HG02798 (cell line): ENCODE measurements at regions not wholly inside any gene's neighbourhood (a gene's known extent, or its start where the extent isn't known, plus 50 kb on each side); places are given as distances from the start of the nearest gene placed in this dataset.

Experiments
- ATAC-seq: cut with Tn5 transposase; IDR thresholded peaks from one replicate; pipeline ENCODE4 v1.9.1; 2021; ENCODE audit warnings: mild to moderate bottlenecking; ENCODE audit not compliant: unreplicated experiment, poor library complexity

DNA sequence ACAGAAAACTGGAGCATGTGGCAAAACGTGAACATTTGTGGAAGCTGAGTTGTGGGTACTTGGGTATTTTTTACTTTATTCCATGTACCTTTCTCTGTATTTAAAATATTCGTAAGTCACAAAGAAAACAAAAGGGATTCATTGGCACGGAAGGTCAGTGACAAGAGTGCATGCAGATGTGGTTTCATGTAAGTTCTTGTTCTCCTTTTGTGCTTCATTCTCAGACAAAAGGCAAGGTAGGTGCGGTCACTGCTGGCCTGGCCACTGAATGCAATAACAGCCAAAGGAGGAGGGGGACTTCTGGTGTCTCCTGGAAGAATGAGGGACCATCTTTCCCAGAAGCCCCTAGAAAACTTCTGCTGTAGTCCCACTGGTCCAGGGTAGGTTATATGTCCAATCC, 200.0 kb upstream of the TOPAZ1 start:
- ATAC-seq = no peak

DNA sequence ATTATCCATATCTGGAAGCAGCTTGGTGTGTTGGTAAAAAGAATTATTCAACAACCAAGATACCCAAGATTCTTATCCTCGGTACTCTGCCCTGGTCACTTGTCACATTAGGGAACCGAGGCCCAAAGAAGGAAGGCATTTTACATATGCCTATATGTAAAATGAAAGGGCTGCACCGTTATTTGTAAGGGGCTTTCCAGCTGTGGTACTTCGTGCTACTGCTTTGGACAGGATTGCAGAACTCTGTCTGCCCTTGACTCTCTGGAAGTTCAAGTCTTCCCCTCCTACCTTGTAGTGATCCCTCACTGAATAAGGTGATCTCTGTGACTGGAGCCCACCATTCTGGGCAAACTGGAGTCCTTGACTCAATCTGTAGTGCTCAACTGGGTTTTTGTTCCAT, 198.9 kb upstream of the TOPAZ1 start:
- ATAC-seq = peak; percentile 31

DNA sequence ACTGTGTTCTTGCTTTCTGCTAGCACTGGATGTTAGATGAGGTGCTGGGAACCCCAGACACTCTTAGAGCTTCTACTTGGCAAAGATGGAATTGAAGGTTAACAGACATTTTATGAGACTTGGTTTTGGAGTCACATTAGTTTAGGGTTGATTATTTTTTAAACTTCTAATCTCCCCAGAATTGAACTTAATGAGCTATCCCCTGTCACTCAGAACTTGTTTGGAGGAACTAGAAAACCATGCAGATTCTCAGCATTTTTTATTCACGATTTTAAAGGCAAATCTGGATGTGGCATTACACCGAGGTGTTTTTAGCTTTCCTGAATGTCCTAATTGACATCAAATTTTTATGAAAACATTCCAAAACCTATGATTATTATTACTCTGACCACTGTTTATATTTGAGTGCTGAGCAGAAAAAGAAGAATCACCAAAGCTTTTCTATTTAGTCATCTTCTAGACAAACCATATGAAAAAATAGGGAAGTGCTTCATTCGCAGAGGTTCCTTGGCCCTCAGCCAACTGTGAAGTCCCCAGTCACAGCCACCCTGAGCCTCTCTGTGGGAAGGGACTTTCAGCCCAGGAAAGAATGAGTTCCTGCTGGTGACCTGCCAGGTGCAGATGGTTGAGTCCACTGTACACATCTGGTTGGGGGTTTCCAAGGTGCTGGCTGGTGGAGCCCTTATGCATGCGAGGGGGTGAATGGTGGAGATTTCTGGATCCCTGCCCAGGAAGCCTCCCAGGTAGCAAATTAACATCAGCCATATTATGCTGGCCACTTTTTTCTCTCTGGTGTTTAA, 196.0 kb upstream of the TOPAZ1 start:
- ATAC-seq = peak; percentile 89

DNA sequence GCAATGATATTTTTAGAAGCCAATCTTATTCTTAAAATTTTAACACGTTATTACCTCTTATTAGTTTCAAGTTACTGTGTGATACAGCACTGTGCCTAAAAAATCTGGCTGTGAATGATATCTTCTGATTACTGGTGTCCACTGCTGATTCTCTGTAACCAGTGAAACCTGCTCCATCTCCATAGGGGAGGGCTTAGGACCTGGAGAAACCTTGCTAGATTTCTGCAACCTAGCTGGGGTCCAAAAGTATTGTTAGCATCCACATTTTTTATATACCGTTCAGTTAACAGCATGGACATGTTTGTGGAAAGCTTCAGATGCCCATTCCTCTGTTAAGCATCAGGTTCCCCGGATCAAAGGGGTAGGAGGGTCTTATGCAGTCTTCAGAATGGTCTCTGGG, 193.9 kb upstream of the TOPAZ1 start:
- ATAC-seq = no peak

GRCh38 chr3:44048196-44048924, 193.3 kb upstream of the TOPAZ1 start:
- no peak for ATAC-seq

- no peak for ATAC-seq
These were observed 192.7 kb upstream of the TOPAZ1 start for GRCh38 chr3:44048949-44049348.

- no peak for ATAC-seq
These were observed 191.6 kb upstream of the TOPAZ1 start for GRCh38 chr3:44050101-44050500.

GRCh38 chr3:44050867-44051266, 190.8 kb upstream of the TOPAZ1 start:
- no peak for ATAC-seq

DNA sequence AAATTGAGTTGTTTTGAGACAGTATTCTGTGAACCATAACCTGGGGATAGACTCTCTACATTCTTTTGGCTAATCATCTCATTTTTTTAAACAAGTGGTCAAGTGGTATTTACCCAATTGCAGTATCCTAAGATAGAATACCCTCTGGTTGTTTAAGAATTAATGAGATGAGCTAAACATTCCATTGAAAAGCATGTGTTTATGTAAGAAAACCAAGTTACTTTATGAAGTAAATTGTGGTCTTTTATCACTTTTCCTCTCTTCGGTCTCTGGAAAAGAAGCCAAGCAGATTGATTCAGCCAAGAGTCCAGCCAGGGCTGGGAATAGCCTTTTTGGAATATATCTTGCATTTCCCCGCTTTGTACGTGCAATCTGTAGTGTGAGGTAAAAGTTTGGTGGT, 185.7 kb upstream of the TOPAZ1 start:
- ATAC-seq = no peak

- no peak for ATAC-seq
These were observed 185.0 kb upstream of the TOPAZ1 start for GRCh38 chr3:44056446-44057240.

DNA sequence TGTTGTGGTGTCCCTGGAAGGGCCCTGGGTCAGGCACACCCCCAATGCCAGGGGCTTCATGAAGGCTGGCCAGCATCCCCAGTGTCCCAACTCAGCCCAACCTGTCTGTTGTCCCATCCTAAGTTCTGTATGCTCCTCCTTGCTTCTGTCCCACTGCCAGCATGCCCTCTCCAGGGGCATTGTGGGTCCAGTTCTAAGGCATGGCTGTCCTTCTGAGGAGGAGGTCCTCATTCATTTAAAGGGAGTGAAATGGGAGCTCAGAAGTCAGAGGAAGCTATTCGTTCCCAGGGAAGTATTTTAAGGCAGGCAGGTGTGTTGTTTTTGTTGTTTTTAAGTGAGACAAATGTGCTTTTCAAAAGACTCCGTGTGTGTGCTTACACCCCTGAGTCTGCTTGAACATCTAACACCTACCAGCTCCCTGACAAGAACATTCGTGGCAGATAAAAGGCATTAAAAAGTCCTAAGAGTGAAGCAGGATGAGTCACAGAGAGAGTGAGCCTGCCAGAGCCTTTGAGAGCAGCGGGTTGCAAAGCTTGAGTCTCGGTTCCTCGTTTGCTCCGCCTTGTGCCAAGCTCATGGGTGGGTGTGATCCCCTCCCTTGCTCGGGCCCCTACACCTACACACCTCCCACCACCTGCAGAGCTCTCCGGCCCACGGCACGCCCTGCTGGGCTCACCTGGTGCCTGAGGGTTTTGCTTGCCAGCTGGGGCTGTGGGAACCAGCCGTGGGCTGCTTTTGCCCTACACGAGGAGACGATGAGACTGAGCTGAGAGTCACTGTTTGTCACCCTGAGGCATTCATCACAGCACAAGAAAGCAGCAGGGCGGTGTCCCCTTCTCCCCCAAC, 183.4 kb upstream of the TOPAZ1 start:
- peak; percentile 92 for ATAC-seq

DNA sequence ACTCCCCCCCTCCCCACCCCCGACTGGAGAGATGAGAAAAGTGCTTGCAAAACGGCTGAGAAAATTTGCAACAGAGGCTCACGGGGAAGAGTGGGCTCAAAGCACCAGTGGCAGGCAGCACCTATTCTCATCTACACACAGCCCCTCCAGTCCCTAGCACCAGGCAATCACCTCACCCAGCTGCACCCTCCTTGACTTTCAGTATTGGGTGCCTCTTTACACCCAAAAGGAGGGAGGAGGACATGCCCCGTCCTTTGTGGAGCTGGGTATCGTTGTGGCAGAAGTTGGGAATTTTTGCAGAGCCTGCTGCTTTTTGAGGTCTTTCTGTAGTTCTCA, 182.8 kb upstream of the TOPAZ1 start:
- ATAC-seq = peak; percentile 24

- ATAC-seq = no peak
These were observed 181.5 kb upstream of the TOPAZ1 start for GRCh38 chr3:44060164-44060563.

DNA sequence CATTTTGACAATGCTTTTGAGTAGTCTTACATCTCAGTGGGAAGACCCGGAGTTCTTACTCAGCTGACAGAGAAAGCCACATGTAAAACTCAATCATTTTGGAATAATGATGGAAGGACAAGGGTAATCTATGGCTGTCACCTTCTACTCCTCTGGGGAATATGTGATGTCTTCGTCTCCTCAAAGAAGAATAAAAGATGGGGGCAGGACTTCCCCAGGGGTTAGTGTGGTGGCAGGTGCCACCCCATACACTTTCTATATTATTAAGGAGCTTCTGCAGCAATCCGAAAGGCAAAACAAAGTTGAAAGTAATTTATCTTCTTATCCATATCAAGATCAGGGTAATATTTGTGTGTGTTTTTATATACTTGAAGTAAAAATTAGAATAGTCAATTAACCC, 180.4 kb upstream of the TOPAZ1 start:
- no peak for ATAC-seq

DNA sequence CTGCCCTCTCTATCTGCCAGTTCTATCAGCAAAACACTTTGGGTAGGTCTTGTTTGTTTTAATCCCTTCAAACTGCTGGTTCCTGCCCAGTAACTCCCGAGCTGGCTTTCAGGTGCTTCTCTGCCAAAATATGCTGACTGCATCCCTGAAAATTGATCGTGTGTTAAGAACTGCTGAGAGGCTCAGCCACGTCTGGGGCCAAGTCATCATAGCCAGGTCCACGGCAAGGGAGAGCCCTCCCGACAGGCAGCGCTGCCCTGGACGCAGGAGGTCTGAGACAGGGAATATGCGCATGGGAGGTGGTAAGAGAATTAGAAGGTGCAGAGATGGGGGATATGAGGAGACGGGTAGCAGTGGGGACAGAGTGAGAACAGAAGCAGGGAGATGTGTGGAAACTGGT, 179.7 kb upstream of the TOPAZ1 start:
- no peak for ATAC-seq

DNA sequence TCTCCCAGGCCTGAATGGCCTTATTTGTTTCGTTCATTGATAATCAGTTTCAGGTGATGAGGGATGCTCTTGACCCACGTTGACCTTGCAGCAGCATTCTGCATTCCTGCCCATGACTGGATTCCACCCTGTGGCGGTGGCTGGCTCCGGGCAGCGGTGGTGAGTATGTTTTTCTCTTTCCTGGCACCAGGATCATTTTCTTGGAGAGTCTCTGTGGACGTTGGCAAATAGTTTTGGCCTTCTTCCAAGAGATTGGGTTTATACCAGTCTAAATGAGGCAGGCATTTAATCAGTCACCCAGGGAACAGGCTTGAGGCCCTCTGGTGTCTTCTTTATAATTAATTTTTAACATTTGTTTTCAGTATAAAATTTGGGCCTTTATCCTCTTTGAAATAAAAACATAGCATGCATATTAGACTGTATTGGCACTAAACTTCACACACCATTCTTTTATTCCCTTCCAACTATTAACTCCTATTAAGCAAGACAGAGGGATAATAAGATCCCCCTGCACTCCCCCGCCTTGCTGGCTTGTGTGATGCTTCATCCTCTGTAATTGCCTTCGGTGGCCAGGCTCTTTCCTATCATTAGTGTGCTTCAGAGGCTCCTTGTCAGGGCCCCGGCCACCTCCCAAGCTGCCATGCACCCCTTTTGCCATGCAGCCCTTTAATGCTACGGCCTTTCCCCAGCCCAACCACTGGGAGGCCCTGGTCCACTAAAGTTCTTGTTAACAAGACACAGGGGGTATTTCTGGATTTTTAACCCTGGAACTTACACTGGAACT, 176.2 kb upstream of the TOPAZ1 start:
- no peak for ATAC-seq

- ATAC-seq = no peak
These were observed 174.9 kb upstream of the TOPAZ1 start for GRCh38 chr3:44066806-44067205.

DNA sequence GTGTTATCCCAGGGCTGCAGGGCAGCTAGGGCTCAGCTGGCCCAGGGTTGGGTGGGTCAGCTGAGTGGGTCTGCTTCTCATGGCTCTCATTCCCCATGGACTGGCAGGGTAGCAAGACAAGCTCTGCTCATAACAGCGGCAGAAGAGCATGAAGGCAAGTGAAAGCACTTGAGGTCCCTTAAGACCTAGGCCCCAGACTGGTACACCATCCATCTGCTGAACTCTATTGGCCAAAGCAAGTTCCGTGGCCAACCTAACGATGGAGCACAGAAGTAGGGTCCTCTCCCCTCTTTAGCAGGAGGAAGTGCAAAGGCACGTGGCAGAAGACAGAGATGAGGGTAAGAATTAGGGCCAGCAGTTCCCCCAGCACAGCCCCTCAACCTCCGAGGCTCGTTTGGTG, 174.3 kb upstream of the TOPAZ1 start:
- ATAC-seq = no peak

- no peak for ATAC-seq
These were observed 172.9 kb upstream of the TOPAZ1 start for GRCh38 chr3:44068753-44069152.

DNA sequence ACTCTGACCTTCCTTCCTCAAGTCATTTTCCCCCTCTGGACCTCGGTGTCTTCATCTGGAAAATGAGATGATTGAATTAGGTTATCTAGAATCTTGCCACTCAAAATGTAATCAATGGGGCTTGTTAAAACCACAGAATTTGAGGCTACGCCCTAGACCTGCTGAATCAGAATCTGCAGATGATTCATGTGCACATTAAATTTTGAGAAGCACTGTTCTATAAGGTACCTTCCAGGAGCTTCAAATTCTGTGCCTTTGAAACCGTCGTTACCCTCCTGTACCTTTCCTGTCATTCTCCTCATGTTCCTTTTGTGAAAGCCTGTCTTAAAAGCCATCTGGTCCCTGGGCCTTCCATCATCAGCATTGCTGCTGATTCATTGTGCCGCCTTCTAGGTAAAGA, 172.4 kb upstream of the TOPAZ1 start:
- ATAC-seq = no peak
